HG02970 (cell line): ENCODE measurements at regions not wholly inside any gene's neighbourhood (a gene's known extent, or its start where the extent isn't known, plus 50 kb on each side); places are given as distances from the start of the nearest gene placed in this dataset.

Source experiments
- ATAC-seq: cut with Tn5 transposase; IDR thresholded peaks from one replicate; pipeline ENCODE4 v1.9.1; 2021; ENCODE audit warnings: mild to moderate bottlenecking, moderate library complexity, moderate number of reproducible peaks; ENCODE audit not compliant: unreplicated experiment, low FRiP score

DNA sequence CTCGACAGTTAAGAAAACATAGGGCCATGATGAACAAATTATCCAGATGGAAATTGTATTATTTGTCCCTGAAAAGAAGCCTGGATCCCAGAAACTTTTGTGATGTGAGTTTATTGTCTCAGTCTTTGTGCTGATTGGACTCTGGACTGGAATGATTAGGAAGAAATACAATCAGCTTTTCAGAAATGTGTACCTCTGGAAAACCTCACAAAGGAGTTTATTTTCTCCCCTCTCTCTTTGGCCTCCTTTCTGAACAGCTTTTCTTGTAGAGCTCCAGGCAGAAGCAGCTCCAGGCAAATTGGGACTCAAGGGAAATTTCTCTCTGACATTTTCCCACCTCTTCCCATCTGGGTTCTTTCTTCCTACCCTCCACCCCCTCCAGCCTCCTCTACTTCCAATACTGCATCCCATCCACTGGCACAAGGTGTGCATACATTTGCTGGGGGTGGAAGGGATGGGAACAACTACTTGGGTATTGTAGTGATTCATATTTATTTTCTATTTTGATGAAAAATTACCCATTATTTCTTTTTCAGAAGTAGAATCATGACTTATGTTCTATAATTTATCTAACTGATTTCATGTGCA, 119.7 kb downstream of the CD47 start:
- ATAC-seq: no peak

- ATAC-seq: no peak
These were observed 120.6 kb downstream of the CD47 start for GRCh38 chr3:107969994-107970819.

DNA sequence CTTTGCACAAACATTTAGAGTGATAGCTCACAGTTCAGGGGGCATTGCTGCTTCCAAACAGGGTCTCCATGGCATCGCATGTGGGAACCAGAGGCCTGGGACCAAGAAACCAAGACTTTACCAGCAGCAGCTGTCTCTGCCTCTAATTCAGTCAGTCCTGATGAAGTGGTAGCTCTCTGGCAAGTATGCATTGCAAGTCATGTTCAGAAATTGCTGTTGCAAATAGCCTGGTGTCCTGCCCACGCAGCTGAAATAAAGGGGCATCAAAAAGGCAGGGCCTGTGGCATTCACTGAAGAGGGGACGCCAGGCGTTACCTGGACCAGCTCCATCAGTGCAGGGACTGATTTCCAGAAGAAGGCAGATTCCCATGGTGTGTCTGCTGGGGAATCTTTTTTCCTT, 121.3 kb downstream of the CD47 start:
- ATAC-seq: no peak

DNA sequence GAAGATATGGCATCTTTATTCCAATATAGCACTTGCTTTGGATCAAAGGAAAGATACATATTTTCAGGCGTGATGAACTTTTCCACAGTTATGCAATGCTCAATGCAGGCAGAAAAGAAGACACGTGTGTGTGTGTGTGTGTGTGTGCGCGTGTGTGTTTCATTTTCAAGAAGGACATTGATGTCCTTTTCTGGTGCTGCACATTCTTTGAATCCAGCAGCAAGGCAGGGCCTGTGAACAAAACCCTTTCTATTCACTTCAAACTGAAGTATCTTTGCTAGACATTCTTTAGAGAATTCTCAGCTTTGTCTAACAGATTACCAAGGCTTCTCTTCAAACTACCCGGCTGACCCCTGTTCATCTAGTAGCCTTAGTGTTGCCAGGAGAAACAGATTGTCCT, 124.6 kb downstream of the CD47 start:
- ATAC-seq: no peak

DNA sequence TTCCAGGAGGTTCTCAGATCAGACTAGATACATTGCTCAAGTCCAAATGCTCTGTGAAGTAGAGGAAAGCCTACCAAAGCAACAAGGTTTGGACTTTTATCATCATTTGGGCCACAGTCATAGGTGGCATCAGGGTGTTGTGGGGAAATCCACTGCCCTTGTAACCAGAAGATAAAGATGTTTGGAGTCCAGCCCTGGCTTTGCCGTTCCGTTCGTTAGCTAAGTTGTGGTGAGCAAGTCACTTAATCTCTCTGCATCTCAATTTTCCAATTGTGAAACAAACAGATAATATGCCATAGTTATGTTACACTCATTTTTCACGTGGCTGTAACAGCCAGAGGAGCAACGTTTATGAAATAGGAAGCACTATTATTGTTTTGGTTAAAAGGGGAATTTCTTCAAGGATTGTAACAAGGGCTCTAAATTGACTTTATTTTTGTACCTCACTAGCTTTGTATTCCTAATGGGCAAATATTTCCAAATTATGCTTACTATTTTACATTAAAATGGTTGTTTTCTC, 125.6 kb downstream of the CD47 start:
- no peak for ATAC-seq

GRCh38 chr3:107963581-107963980, 127.2 kb downstream of the CD47 start:
- ATAC-seq: no peak

DNA sequence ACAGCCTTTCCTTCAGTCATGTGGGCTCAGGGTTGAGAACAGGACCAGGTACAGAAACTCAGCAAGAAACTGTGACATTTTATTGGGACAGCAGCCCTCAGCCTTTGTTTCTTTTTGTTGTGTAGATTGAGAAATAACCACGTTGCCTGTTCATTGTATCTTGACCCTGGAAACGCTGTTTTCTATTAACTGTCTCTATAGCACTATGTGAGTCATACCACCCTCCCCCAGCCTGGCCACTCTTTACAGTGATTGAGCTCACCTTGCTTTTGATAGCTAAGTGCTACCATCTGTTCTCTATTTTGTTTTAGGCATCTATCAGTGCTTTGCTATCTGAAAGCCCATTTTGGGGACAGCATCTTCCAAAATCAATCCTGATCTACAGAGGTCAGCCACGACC, 127.9 kb downstream of the CD47 start:
- no peak for ATAC-seq

- ATAC-seq: no peak
These were observed 128.8 kb downstream of the CD47 start for GRCh38 chr3:107962037-107962436.

- ATAC-seq: no peak
These were observed 131.2 kb downstream of the CD47 start for GRCh38 chr3:107959550-107960154.

- no peak for ATAC-seq
These were observed 132.7 kb downstream of the CD47 start for GRCh38 chr3:107958146-107958545.

GRCh38 chr3:107956991-107957900, 133.6 kb downstream of the CD47 start:
- no peak for ATAC-seq

- ATAC-seq: no peak
These were observed 136.0 kb downstream of the CD47 start for GRCh38 chr3:107954845-107955244.

DNA sequence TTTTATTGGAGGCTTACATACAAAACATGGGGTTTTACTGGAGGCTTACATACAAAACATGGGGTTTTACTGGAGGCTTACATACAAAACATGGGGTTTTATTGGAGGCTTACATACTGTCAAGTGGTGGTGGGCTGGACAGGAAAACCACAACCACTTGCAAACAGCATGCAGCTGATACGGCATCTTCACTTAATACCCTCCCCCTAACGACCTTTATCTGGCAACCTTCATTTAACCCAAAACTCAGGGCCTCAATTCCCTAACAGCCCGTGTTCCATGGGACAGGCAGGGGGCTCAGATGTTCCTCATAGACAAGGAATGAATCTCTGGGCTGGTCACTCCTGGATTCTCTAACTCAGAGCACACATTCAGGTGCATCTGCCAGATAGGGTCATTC, 137.1 kb downstream of the CD47 start:
- ATAC-seq: no peak

- ATAC-seq: no peak
These were observed 139.7 kb downstream of the CD47 start for GRCh38 chr3:107951126-107951525.

DNA sequence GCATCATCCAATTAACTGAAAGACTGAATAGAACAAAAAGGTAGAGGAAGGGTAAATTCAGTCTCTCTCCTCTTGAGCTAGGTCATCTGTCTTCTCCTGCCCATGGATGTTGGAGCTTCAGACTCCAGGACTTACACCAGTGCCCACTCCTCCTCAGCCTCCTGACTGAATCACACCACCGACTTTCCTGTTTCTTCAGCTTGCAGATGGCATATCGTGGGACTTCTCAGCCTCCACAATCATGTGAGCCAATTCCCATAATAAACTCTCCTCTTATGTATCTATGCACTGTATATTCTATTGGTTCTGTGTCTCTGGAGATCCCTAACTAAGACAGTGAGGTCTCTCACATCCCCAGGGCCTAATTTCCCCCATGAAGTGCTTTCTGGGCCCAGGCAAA, 140.4 kb downstream of the CD47 start:
- no peak for ATAC-seq

- no peak for ATAC-seq
These were observed 141.3 kb downstream of the CD47 start for GRCh38 chr3:107949394-107949970.

DNA sequence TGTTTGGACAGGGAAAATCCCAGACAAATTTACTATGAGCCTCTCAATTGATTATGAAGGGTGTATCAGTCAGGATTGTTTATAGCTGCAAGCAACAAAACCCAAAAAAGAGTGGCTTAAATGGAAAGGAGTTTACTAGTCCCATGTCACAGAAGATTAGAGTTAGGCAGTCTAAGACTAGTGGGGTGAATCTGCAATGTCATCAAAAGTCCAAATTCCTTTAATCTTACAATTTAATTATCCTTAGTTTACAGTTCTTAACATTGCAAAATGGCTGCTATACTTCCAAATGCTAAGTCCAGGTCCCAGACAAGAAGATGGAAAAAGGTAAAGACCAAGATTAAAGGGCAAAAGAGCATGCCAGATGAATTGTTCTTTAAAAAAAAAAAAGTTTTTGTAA, 143.6 kb downstream of the CD47 start:
- ATAC-seq: no peak

- ATAC-seq: no peak
These were observed 144.1 kb downstream of the CD47 start for GRCh38 chr3:107946700-107947099.

DNA sequence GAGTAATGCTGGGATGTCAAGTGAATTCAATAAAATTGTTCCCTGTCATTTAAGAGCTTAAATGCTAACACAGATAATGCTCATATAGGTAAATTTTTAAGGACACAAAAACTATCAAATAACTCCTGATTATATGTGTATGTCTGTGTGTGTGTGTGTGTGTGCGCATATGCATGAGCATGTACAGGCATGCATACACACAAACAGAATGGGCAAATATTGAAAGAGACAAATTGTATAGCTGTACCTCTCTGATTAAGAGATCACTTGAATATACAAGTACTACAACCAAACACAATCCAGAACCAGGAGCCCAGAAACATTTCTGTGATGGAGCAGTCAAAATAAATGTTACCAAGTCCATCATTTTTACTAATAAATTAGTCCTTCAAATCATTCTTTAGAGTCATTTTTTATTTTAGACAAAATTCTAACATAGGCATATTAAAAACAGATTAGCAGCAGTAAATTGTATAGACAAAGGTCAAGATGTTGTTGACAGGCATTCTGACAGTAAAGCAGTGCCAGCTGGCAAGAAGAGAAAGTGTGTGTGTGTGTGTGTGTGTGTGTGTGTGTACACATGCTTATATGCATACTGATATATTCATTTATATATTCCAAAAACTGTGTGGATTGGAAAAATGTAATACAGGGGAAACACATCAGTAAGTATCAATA, 145.3 kb downstream of the CD47 start:
- no peak for ATAC-seq
